HUES48 (cell line): ENCODE measurements at regions not wholly inside any gene's neighbourhood (a gene's known extent, or its start where the extent isn't known, plus 50 kb on each side); places are given as distances from the start of the nearest gene placed in this dataset.

Experiments used
- H3K27ac ChIP-seq: one replicate; pipeline ENCODE4 v1.7.0; 2013; ENCODE audit warnings: low read depth, low read length, inconsistent platforms
- H3K27me3 ChIP-seq: 2 replicates; pipeline ENCODE4 v1.6.1; 2013; ENCODE audit warnings: mild to moderate bottlenecking, low read length; ENCODE audit not compliant: control insufficient read depth, insufficient read depth
- H3K36me3 ChIP-seq: 2 replicates; pipeline ENCODE4 v1.6.1; 2013; ENCODE audit warnings: low read length; ENCODE audit not compliant: control insufficient read depth, insufficient read depth
- H3K4me1 ChIP-seq: 2 replicates; pipeline ENCODE4 v1.6.1; 2013; ENCODE audit warnings: mild to moderate bottlenecking, low read length; ENCODE audit not compliant: control insufficient read depth, insufficient read depth
- H3K4me3 ChIP-seq: 2 replicates; pipeline ENCODE4 v1.5.1; 2013; ENCODE audit warnings: mild to moderate bottlenecking, low read depth, low read length
- H3K9ac ChIP-seq: 2 replicates; pipeline ENCODE4 v1.6.1; 2013; ENCODE audit warnings: mild to moderate bottlenecking, low read depth, low read length, moderate library complexity
- H3K9me3 ChIP-seq: 2 replicates; pipeline ENCODE4 v1.6.1; 2013; ENCODE audit warnings: low read length; ENCODE audit not compliant: control insufficient read depth, insufficient read depth

DNA sequence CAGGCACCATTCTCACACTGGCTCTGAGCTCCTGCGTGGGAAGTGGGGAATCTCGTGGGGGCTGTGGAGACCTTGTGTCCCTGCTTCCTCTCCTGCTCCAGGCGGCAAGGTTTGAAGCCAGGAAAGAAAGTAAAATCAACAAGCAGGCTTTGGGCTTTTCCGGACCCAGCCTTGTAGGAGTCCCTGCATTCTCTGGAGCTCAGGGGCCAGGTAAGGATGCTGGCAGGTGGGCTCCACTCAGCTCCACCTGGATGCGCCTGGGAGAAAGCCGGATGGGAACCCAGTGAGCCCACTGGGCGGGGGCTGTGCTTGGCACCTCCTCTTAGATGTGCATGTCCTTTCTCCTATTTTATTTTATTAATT lies 362.5 kb downstream of the SEC14L1 start:
- Histone ChIP-seq H3K36me3 (peaks cover 16% of the 10 kb centered on the region), H3K9ac (no peak overlapping the region), H3K27ac (no peak overlapping the region), H3K4me1 (peaks cover 8% of the 10 kb centered on the region; the same call in 1 of the 2 replicates), H3K27me3 (no peaks in the 10 kb centered on the region), H3K4me3 (no peak overlapping the region), H3K9me3 (no peaks in the 10 kb centered on the region)

DNA sequence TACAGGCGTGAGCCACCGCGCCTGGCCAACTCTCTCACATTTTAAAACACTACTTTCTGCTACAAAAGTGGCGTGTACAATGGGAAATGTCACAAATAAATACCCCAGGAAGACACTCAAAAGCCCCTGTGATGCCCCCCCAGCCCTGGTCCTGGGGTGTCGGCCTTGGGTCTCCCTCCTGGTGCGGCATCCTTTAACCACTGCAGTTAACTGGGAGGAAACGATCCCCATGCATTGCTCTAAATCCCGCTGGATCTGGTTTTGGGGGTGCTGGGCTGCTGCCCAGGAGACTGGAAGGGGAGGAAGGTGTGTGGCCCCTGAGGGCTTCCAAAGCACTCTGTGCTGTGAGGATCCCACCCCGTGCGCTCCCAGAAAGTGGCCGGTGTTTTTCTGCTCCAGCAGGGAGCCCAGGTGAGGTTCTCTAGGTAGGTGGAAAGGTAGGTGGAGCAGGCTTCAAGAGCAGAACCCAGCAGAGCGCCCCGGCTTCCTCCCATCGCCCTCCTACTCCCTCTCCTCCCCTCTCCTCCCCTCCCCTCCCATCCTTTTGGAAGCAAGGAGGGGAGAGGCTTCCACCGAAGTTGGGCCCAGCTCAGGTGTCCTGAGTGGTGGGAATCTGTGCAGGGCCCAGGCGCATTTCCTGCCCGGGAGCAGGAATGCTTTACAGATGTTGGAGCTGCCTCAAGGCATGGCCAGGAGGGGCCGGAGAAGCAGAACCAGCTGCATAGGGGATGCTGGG lies 363.3 kb downstream of the SEC14L1 start:
- Histone ChIP-seq H3K27me3 (no peaks in the 10 kb centered on the region), H3K9me3 (no peaks in the 10 kb centered on the region), H3K4me1 (peaks cover 11% of the 10 kb centered on the region; the same call in 1 of the 2 replicates), H3K27ac (no peak overlapping the region), H3K4me3 (no peak overlapping the region), H3K9ac (no peak overlapping the region), H3K36me3 (peaks cover 10% of the 10 kb centered on the region; the same call in 1 of the 2 replicates)

GRCh38 chr17:77504652-77505155 lies 363.9 kb downstream of the SEC14L1 start:
- no peak overlapping the region for H3K9ac ChIP-seq
- H3K27me3 ChIP-seq: no peaks in the 10 kb centered on the region
- H3K9me3 ChIP-seq: no peaks in the 10 kb centered on the region
- H3K4me3 ChIP-seq: no peak overlapping the region
- H3K36me3 ChIP-seq: peaks cover 8% of the 10 kb centered on the region; the same call in 1 of the 2 replicates
- no peak overlapping the region for H3K27ac ChIP-seq
- peaks cover 11% of the 10 kb centered on the region; the same call in 1 of the 2 replicates for H3K4me1 ChIP-seq

- peaks cover 4% of the 10 kb centered on the region; the same call in 1 of the 2 replicates for H3K36me3 ChIP-seq
These were observed 364.4 kb downstream of the SEC14L1 start for GRCh38 chr17:77505181-77505639.

DNA sequence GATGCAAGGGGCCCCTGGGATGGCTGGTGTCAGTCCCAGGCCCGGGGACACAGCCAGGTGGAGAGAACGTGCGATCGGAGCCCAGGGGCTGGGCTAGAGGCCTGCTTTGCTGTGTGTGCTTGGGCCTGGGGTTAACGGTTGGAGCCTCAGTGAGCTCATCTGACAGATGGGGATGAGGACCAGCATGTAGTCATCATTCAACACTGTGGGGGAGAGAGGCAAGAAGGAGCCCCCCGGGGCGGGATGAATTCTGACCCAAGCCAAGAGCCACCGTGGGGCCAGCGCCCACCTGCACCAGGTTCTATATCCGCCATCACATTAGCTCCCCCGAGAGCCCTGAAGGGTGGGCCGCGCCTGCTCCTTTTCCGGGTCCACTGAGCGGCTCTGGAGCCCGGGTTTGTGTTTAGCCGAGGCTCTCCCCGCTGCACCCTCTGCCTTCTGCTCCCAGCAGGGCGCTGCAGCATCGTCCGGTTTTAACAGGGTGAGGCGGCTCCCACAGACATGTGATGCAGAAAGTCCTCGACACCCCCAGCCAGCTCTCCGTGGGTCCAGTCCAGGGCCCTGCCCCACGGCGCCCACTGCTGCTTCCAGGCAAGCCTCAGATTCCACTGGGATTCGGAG lies 365.7 kb downstream of the SEC14L1 start:
- no peak overlapping the region for H3K27ac ChIP-seq

More at GRCh38 chr17:77505181-77505639, 364.4 kb downstream of the SEC14L1 start:
- Histone ChIP-seq H3K4me3 (no peak overlapping the region), H3K4me1 (peaks cover 11% of the 10 kb centered on the region; the same call in 1 of the 2 replicates), H3K9ac (no peak overlapping the region), H3K9me3 (no peaks in the 10 kb centered on the region), H3K27me3 (no peaks in the 10 kb centered on the region), H3K27ac (no peak overlapping the region)

DNA sequence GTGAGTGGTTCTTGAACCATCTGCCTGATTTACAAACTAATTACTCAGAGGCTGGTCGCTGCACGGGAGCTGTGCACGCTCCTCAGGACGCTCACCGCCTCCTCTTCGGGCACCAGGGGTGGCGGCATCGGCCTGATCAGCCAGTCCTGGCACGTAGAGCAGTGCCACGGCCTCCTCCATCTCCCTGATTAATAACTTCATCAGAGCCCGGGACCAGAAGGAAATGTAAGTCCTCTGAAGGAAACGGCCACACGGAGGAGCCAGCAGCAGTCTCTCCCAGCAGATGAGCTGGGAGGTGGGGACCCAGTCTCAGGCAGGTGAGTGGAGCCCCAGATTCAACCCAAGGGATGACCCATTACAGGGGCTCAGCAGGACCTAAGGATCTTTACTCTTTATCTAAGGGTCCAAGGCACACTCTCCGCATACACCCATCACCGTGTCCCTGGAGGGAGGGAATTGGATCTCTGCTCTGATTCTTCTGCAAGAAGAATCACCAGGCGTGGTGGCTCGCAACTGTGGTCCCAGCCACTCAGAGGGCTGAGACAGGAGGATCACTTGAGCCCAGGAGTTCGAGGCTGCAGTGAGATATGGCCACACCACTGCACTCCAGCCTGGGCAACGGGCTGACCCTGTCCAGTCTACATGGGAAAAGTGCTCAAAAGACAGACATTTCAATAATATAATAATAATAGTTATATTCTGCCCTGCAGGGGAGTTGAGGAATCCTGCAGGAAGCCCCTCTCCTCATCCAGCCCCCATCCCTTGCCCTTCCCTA lies 366.5 kb downstream of the SEC14L1 start:
- Histone ChIP-seq H3K27ac (no peak overlapping the region), H3K9ac (no peak overlapping the region), H3K4me1 (peaks cover 11% of the 10 kb centered on the region; the same call in 1 of the 2 replicates), H3K4me3 (no peak overlapping the region), H3K36me3 (no peaks in the 10 kb centered on the region), H3K9me3 (0 out of 2 replicates have a peak, but pooled peaks cover 3% of the 10 kb centered on the region), H3K27me3 (no peaks in the 10 kb centered on the region)

More for the DNA sequence above, 365.7 kb downstream of the SEC14L1 start:
- Histone ChIP-seq H3K36me3 (peaks cover 4% of the 10 kb centered on the region; the same call in 1 of the 2 replicates), H3K27me3 (no peaks in the 10 kb centered on the region), H3K4me3 (no peak overlapping the region), H3K9me3 (no peaks in the 10 kb centered on the region), H3K4me1 (peaks cover 11% of the 10 kb centered on the region; the same call in 1 of the 2 replicates), H3K9ac (no peak overlapping the region)

DNA sequence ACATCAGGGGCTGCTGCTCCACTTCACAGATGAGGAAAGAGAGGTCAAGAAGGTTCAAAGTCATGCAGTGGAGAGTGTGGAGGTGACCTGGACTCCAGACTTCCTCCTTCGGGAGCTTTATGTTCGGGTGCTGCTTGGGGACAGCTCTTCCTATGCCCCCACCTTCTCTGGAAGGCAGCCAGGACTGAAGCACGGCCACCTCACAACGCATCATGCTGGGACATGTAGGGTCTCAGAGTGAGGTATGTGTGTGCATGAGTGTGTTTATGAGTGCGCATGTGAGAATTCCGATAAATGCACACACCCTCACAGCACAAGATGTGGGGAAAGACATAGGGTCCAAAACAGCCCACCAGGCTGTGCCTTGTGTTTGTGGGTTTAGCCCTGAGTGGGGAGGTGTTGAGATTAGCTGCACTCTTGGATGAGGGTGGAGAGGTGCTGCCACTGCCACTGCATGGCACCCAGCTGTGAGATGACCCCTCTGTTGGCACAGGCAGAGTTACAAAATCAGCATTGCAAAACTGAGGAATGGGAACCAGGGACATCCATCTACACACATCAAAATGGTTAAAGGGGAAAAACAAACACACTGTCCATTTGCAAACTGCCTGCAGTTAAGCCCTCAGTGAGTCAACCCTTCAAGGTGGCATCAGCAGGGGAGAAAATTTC lies 367.4 kb downstream of the SEC14L1 start:
- H3K27ac ChIP-seq: no peak overlapping the region
- no peak overlapping the region for H3K4me3 ChIP-seq
- H3K4me1 ChIP-seq: peaks cover 11% of the 10 kb centered on the region; the same call in 1 of the 2 replicates
- no peak overlapping the region for H3K9ac ChIP-seq
- 0 out of 2 replicates have a peak, but pooled peaks cover 3% of the 10 kb centered on the region for H3K9me3 ChIP-seq
- no peaks in the 10 kb centered on the region for H3K27me3 ChIP-seq
- H3K36me3 ChIP-seq: no peaks in the 10 kb centered on the region

GRCh38 chr17:77509089-77509488 lies 368.3 kb downstream of the SEC14L1 start:
- Histone ChIP-seq H3K36me3 (no peaks in the 10 kb centered on the region), H3K4me1 (peaks cover 11% of the 10 kb centered on the region; the same call in 1 of the 2 replicates), H3K27me3 (no peaks in the 10 kb centered on the region), H3K27ac (no peak overlapping the region), H3K9ac (no peak overlapping the region), H3K9me3 (0 out of 2 replicates have a peak, but pooled peaks cover 3% of the 10 kb centered on the region), H3K4me3 (no peak overlapping the region)

DNA sequence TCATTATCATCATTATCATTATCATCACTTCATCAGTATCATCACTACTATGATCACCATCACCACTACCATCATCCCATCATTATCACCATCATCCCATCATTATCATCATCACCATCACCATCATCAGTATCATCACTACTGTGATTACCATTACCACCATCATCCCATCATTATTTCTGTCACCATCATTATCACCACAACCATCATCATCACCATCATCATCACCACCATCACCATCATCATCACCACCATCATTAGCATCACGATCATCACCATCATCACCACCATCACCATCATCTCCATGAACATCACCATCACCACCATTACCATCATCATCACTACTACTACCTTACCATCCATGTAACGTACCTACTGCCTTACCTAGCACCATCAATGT lies 368.8 kb downstream of the SEC14L1 start:
- Histone ChIP-seq H3K36me3 (no peaks in the 10 kb centered on the region), H3K4me1 (peaks cover 6% of the 10 kb centered on the region; the same call in 1 of the 2 replicates), H3K27me3 (no peaks in the 10 kb centered on the region), H3K27ac (no peak overlapping the region), H3K9ac (no peak overlapping the region), H3K4me3 (no peak overlapping the region), H3K9me3 (0 out of 2 replicates have a peak, but pooled peaks cover 3% of the 10 kb centered on the region)
